DND-41 (cell line): ENCODE measurements at regions not wholly inside any gene's neighbourhood (a gene's known extent, or its start where the extent isn't known, plus 50 kb on each side); places are given as distances from the start of the nearest gene placed in this dataset.
A peak's percentile ranks its signal among the peaks of the same experiment; 100 is the strongest.

ENCODE experiments used
- ATAC-seq: fragments of 200-7000 bp; cut with Tn5 transposase; 3 replicates; pipeline ENCODE4 v1.9.1; 2021; ENCODE audit warnings: low read depth; ENCODE audit not compliant: insufficient read depth
- DNase-seq: peaks from one replicate; pipeline ENCODE4 v3.0.0-alpha.2; 2020
- H2AFZ ChIP-seq: 2 replicates; pipeline ENCODE4 v1.6.0; 2012; ENCODE audit warnings: low read depth, low read length
- H3K27ac ChIP-seq: 2 replicates; pipeline ENCODE4 v1.5.1; 2012; ENCODE audit warnings: low read length, inconsistent platforms
- H3K27me3 ChIP-seq: fragments of 200-600 bp; sonication (generic); 2 replicates; pipeline ENCODE4 v1.6.0; 2012; ENCODE audit warnings: low read length, mild to moderate bottlenecking, inconsistent platforms; ENCODE audit not compliant: insufficient read depth, poor library complexity
- H3K36me3 ChIP-seq: 2 replicates; pipeline ENCODE4 v1.5.1; 2012; ENCODE audit warnings: low read length, inconsistent platforms; ENCODE audit not compliant: insufficient read depth
- H3K4me1 ChIP-seq: 2 replicates; pipeline ENCODE4 v1.5.1; 2012; ENCODE audit warnings: mild to moderate bottlenecking, low read length; ENCODE audit not compliant: insufficient read depth
- H3K4me2 ChIP-seq: 2 replicates; pipeline ENCODE4 v1.6.0; 2012; ENCODE audit warnings: mild to moderate bottlenecking, moderate library complexity, low read length, inconsistent platforms; ENCODE audit not compliant: insufficient read depth
- H3K4me3 ChIP-seq, 2 experiments: fragments of 200-600 bp in 1 of 2; shearing (Covaris generic) in 1 of 2; 2 replicates each; pipeline ENCODE4 v1.5.1; 2012 to 2016; ENCODE audit warnings: inconsistent platforms in 2 of 2, low read length in 2 of 2, mild to moderate bottlenecking in 2 of 2, low read depth in 1 of 2, moderate library complexity in 1 of 2
- H3K79me2 ChIP-seq: 2 replicates; pipeline ENCODE4 v1.6.0; 2012; ENCODE audit warnings: low read length, inconsistent platforms; ENCODE audit not compliant: insufficient read depth
- H3K9ac ChIP-seq: 2 replicates; pipeline ENCODE4 v1.6.0; 2012; ENCODE audit warnings: low read depth, mild to moderate bottlenecking, inconsistent platforms, low read length, moderate library complexity
- H3K9me3 ChIP-seq: 2 replicates; pipeline ENCODE4 v1.5.1; 2012; ENCODE audit warnings: low read length, moderate library complexity, mild to moderate bottlenecking, inconsistent platforms; ENCODE audit not compliant: insufficient read depth, severe bottlenecking
- H4K20me1 ChIP-seq: 2 replicates; pipeline ENCODE4 v1.6.0; 2012; ENCODE audit warnings: low read length; ENCODE audit not compliant: insufficient read depth
- CTCF ChIP-seq: IDR thresholded peaks from 2 replicates; pipeline ENCODE4 v1.5.1; 2012; ENCODE audit warnings: borderline replicate concordance, low read length, moderate library complexity, mild to moderate bottlenecking; ENCODE audit not compliant: poor library complexity, severe bottlenecking; ENCODE audit errors: extremely low read depth
- EZH2 ChIP-seq: IDR thresholded peaks from 3 replicates; pipeline ENCODE4 v1.6.1; 2012; ENCODE audit warnings: borderline replicate concordance, low read depth, mild to moderate bottlenecking, moderate library complexity, low read length, inconsistent platforms; ENCODE audit not compliant: severe bottlenecking

- DNase-seq: no peak
Observed at GRCh38 chr2:151071382-151071781, 190.3 kb downstream of the RBM43 start.

GRCh38 chr2:151070253-151070652, 191.4 kb downstream of the RBM43 start:
- Histone ChIP-seq H3K4me1 (no peaks in the 10 kb centered on the region), H3K9me3 (no peaks in the 10 kb centered on the region), H2AFZ (no peak overlapping the region), H3K4me3 (no peak overlapping the region), H3K9ac (no peak overlapping the region), H3K79me2 (no peaks in the 10 kb centered on the region), H4K20me1 (no peaks in the 10 kb centered on the region), H3K36me3 (no peaks in the 10 kb centered on the region), H3K4me2 (no peak overlapping the region), H3K27me3 (no peaks in the 10 kb centered on the region), H3K27ac (no peak overlapping the region)
- no peak for DNase-seq
- ATAC-seq: no peak
- TF ChIP-seq EZH2: no peak
- no peak for TF ChIP-seq CTCF

More at GRCh38 chr2:151071382-151071781, 190.3 kb downstream of the RBM43 start:
- H3K4me3 ChIP-seq: no peak overlapping the region
- H3K27me3 ChIP-seq: no peaks in the 10 kb centered on the region
- TF ChIP-seq EZH2 (no peak), CTCF (peak; percentile 30)
- ATAC-seq: no peak
- no peak overlapping the region for H3K4me2 ChIP-seq
- H3K9ac ChIP-seq: no peak overlapping the region
- H4K20me1 ChIP-seq: no peaks in the 10 kb centered on the region
- H2AFZ ChIP-seq: 0 out of 2 replicates have a peak overlapping the region, but pooled peaks have one; percentile 7
- no peaks in the 10 kb centered on the region for H3K36me3 ChIP-seq
- H3K79me2 ChIP-seq: no peaks in the 10 kb centered on the region
- H3K4me1 ChIP-seq: no peaks in the 10 kb centered on the region
- no peaks in the 10 kb centered on the region for H3K9me3 ChIP-seq
- H3K27ac ChIP-seq: no peak overlapping the region

- no peak overlapping the region for H3K4me2 ChIP-seq
- H3K27me3 ChIP-seq: no peaks in the 10 kb centered on the region
- H3K36me3 ChIP-seq: no peaks in the 10 kb centered on the region
- no peaks in the 10 kb centered on the region for H3K4me1 ChIP-seq
- DNase-seq (no peak), ATAC-seq (no peak)
- H3K9me3 ChIP-seq: no peaks in the 10 kb centered on the region
- H3K27ac ChIP-seq: no peak overlapping the region
- H3K79me2 ChIP-seq: no peaks in the 10 kb centered on the region
- H2AFZ ChIP-seq: no peak overlapping the region
- H3K4me3 ChIP-seq: no peak overlapping the region
- no peak overlapping the region for H3K9ac ChIP-seq
- TF ChIP-seq CTCF (no peak), EZH2 (no peak)
- no peaks in the 10 kb centered on the region for H4K20me1 ChIP-seq
Observed at GRCh38 chr2:151067658-151068369, 193.8 kb downstream of the RBM43 start.

GRCh38 chr2:151063271-151063670, 198.4 kb downstream of the RBM43 start:
- Histone ChIP-seq H3K4me3 (no peak overlapping the region), H3K36me3 (no peaks in the 10 kb centered on the region), H3K4me2 (no peak overlapping the region), H4K20me1 (no peaks in the 10 kb centered on the region), H3K4me1 (no peaks in the 10 kb centered on the region), H2AFZ (no peak overlapping the region), H3K9ac (no peak overlapping the region), H3K27me3 (no peaks in the 10 kb centered on the region), H3K9me3 (peaks cover 3% of the 10 kb centered on the region), H3K79me2 (no peaks in the 10 kb centered on the region), H3K27ac (no peak overlapping the region)
- TF ChIP-seq EZH2 (no peak), CTCF (no peak)
- DNase-seq (no peak), ATAC-seq (no peak)
